Neuronal stem cell (in vitro differentiated cells): ENCODE measurements at regions not wholly inside any gene's neighbourhood (a gene's known extent, or its start where the extent isn't known, plus 50 kb on each side); places are given as distances from the start of the nearest gene placed in this dataset.
A peak's percentile ranks its signal among the peaks of the same experiment; 100 is the strongest.
"Not testable (repeated sequence)": the region's sequence is repeated elsewhere in the genome, so short reads cannot be mapped to it uniquely, and the experiment has no call there.

Experiments used
- DNase-seq: peaks from one replicate; pipeline ENCODE4 v3.0.0-alpha.2; 2013; ENCODE audit warnings: low spot score
- H2AFZ ChIP-seq: one replicate; pipeline ENCODE4 v1.6.1; 2013; ENCODE audit warnings: mild to moderate bottlenecking, low read length, inconsistent platforms
- H2AK5ac ChIP-seq: 2 replicates; pipeline ENCODE4 v1.6.1; 2013; ENCODE audit warnings: low read depth, mild to moderate bottlenecking, inconsistent platforms, low read length, moderate library complexity, mixed read lengths
- H2BK120ac ChIP-seq: 2 replicates; pipeline ENCODE4 v1.6.1; 2013; ENCODE audit warnings: low read depth, mild to moderate bottlenecking, inconsistent platforms, low read length, moderate library complexity, mixed read lengths
- H2BK12ac ChIP-seq: one replicate; pipeline ENCODE4 v1.6.1; 2013; ENCODE audit warnings: low read length, inconsistent platforms
- H2BK15ac ChIP-seq: 2 replicates; pipeline ENCODE4 v1.6.1; 2013; ENCODE audit warnings: mild to moderate bottlenecking, low read length, inconsistent platforms, mixed read lengths
- H2BK5ac ChIP-seq: one replicate; pipeline ENCODE4 v1.6.1; 2013; ENCODE audit warnings: inconsistent platforms, mild to moderate bottlenecking, low read length, moderate library complexity
- H3K14ac ChIP-seq: one replicate; pipeline ENCODE4 v1.6.1; 2013; ENCODE audit warnings: low read length, inconsistent platforms
- H3K18ac ChIP-seq: 2 replicates; pipeline ENCODE4 v1.6.1; 2013; ENCODE audit warnings: low read length, inconsistent platforms
- H3K23ac ChIP-seq: 2 replicates; pipeline ENCODE4 v1.6.1; 2013; ENCODE audit warnings: low read depth, mild to moderate bottlenecking, mixed read lengths, low read length, inconsistent platforms; ENCODE audit not compliant: poor library complexity
- H3K27ac ChIP-seq: replicated peaks from 3 replicates; pipeline ENCODE4 v1.5.1; 2013; ENCODE audit warnings: low read length, inconsistent platforms
- H3K27me3 ChIP-seq, 3 experiments: 2 replicates each; pipeline ENCODE4 v1.6.1; 2013; ENCODE audit warnings: low read length in 3 of 3, mild to moderate bottlenecking in 2 of 3, inconsistent platforms in 1 of 3, low read depth in 1 of 3, mixed read lengths in 1 of 3, moderate library complexity in 1 of 3; ENCODE audit not compliant: control insufficient read depth in 3 of 3, insufficient read depth in 3 of 3
- H3K36me3 ChIP-seq, 2 donors: replicated peaks in 1 of 2; 2 replicates each; pipeline ENCODE4 v1.6.1; 2013; ENCODE audit warnings: low read length in 2 of 2; ENCODE audit not compliant: control insufficient read depth in 2 of 2, insufficient read depth in 2 of 2
- H3K4ac ChIP-seq: 2 replicates; pipeline ENCODE4 v1.6.1; 2013; ENCODE audit warnings: inconsistent platforms, mild to moderate bottlenecking, low read length, moderate library complexity
- H3K4me1 ChIP-seq, 2 donors: 1 replicate in 1 of 2; 2 replicates in 1 of 2; pipeline ENCODE4 v1.6.1; 2013; ENCODE audit warnings: low read length in 2 of 2, low read depth in 1 of 2; ENCODE audit not compliant: control insufficient read depth in 2 of 2, insufficient read depth in 1 of 2
- H3K4me2 ChIP-seq: one replicate; pipeline ENCODE4 v1.6.1; 2013; ENCODE audit warnings: mild to moderate bottlenecking, low read length, inconsistent platforms; ENCODE audit not compliant: insufficient read depth, poor library complexity, severe bottlenecking
- H3K4me3 ChIP-seq, 2 donors: 2 replicates each; pipeline ENCODE4 v1.5.1; 2013; ENCODE audit warnings: low read length in 2 of 2, mild to moderate bottlenecking in 2 of 2, inconsistent platforms in 1 of 2, moderate library complexity in 1 of 2
- H3K79me1 ChIP-seq: one replicate; pipeline ENCODE4 v1.6.1; 2013; ENCODE audit warnings: low read depth, mild to moderate bottlenecking, inconsistent platforms, low read length, moderate library complexity
- H3K9ac ChIP-seq: one replicate; pipeline ENCODE4 v1.6.1; 2013; ENCODE audit warnings: mild to moderate bottlenecking, low read depth, low read length, inconsistent platforms; ENCODE audit not compliant: poor library complexity
- H3K9me3 ChIP-seq, 2 donors: replicated peaks in 1 of 2; 2 replicates each; pipeline versions ENCODE3 to v1.6.1; 2013; ENCODE audit warnings: low read length in 2 of 2, mild to moderate bottlenecking in 2 of 2, inconsistent platforms in 1 of 2, low read depth in 1 of 2, mixed read lengths in 1 of 2, moderate library complexity in 1 of 2; ENCODE audit not compliant: control insufficient read depth in 2 of 2, insufficient read depth in 1 of 2
- H4K8ac ChIP-seq: one replicate; pipeline ENCODE4 v1.6.1; 2013; ENCODE audit warnings: low read depth, mild to moderate bottlenecking, inconsistent platforms, low read length, moderate library complexity
- H4K91ac ChIP-seq: one replicate; pipeline ENCODE4 v1.6.1; 2013; ENCODE audit warnings: low read length, low read depth, mild to moderate bottlenecking, inconsistent platforms; ENCODE audit not compliant: poor library complexity
- WGBS, 2 donors: extraction: QIAGEN DNeasy Blood & Tissue Kit; methylation state at CpG; one replicate each; pipeline ENCODE4 v1.1.7; 2013; ENCODE audit warnings: missing lambda C conversion rate in 2 of 2, mixed read lengths in 1 of 2; ENCODE audit not compliant: insufficient read length in 2 of 2, insufficient replicate concordance in 1 of 2; ENCODE audit errors: extremely low coverage in 2 of 2; 5-methylcytosine and 5-hydroxymethylcytosine counted together

GRCh38 chr16:29327631-29328408, 78.7 kb downstream of the NPIPB11 start:
- H2BK120ac ChIP-seq, H3K9me3 ChIP-seq, H3K4me1 ChIP-seq, H2AK5ac ChIP-seq, H4K91ac ChIP-seq, H2BK12ac ChIP-seq, H3K36me3 ChIP-seq, H2BK5ac ChIP-seq, H3K79me1 ChIP-seq, H2BK15ac ChIP-seq, DNase-seq, H4K8ac ChIP-seq, H3K4ac ChIP-seq, H3K18ac ChIP-seq, H3K4me2 ChIP-seq, H3K23ac ChIP-seq, H3K14ac ChIP-seq, H3K27ac ChIP-seq, H3K4me3 ChIP-seq, H3K9ac ChIP-seq, H3K27me3 ChIP-seq: not testable (repeated sequence)
- no CpG with 5 or more reads among the region's 12 CpGs for WGBS, 2 donors
- peak overlapping the region; percentile 36 for H2AFZ ChIP-seq

- no CpG with 5 or more reads among the region's 34 CpGs for WGBS, 2 donors
- not testable (repeated sequence) for H3K27ac ChIP-seq, H3K18ac ChIP-seq, H3K79me1 ChIP-seq, H3K23ac ChIP-seq, H3K27me3 ChIP-seq, H2BK5ac ChIP-seq, H2BK120ac ChIP-seq, H3K4ac ChIP-seq, H2AFZ ChIP-seq, DNase-seq, H2AK5ac ChIP-seq, H2BK15ac ChIP-seq, H3K9ac ChIP-seq, H3K14ac ChIP-seq, H3K4me2 ChIP-seq, H3K36me3 ChIP-seq, H3K9me3 ChIP-seq, H3K4me3 ChIP-seq, H4K8ac ChIP-seq, H3K4me1 ChIP-seq, H2BK12ac ChIP-seq, H4K91ac ChIP-seq
Measured at GRCh38 chr16:29326164-29327125, 80.1 kb downstream of the NPIPB11 start.

- H3K79me1 ChIP-seq, H3K4me2 ChIP-seq, H2BK120ac ChIP-seq, H4K91ac ChIP-seq, H3K36me3 ChIP-seq, H3K27me3 ChIP-seq, H3K9ac ChIP-seq, H3K27ac ChIP-seq, H3K9me3 ChIP-seq, H2BK15ac ChIP-seq, H2AK5ac ChIP-seq, H2BK5ac ChIP-seq, H3K23ac ChIP-seq, DNase-seq, H3K18ac ChIP-seq, H4K8ac ChIP-seq, H3K4ac ChIP-seq, H3K14ac ChIP-seq, H3K4me3 ChIP-seq, H2AFZ ChIP-seq, H2BK12ac ChIP-seq: not testable (repeated sequence)
- peaks cover 11 to 28% of the 10 kb centered on the region in 2 donors for H3K4me1 ChIP-seq
- WGBS, 2 donors, result no CpG with 5 or more reads among the region's 6 CpGs
Measured at GRCh38 chr16:29323725-29324124, 82.8 kb downstream of the NPIPB11 start.

DNA sequence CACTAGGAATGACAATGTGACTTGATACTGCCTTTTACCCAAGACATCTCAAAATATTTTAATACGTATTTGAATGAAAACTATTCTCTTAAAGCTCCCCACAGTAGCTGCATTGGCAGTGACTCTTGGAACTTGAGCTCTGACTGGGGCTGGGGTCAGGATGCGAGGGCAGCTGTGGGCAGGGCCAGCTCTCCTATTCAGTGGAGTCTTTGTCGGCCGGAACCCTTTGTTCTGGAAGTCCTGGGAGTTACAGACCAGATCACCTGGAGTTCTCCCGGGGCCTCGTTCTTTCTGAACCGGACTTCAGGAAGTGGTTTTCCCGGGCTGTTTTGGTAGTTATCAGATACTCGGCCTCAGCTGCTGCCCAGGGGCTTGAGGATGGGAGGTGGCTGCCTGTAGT, 84.9 kb downstream of the NPIPB11 start:
- no peak overlapping the region for H3K23ac ChIP-seq
- H3K36me3 ChIP-seq, result no peaks in the 10 kb centered on the region
- no peak overlapping the region for H2BK120ac ChIP-seq
- no peak overlapping the region for H3K14ac ChIP-seq
- peak overlapping the region; percentile 59 for H2AFZ ChIP-seq
- H4K91ac ChIP-seq, result no peak overlapping the region
- H2BK15ac ChIP-seq, result no peak overlapping the region
- H3K4ac ChIP-seq, result no peak overlapping the region
- no peak overlapping the region for H3K9ac ChIP-seq
- H2AK5ac ChIP-seq, result no peak overlapping the region
- no peak overlapping the region for H3K4me3 ChIP-seq
- H2BK5ac ChIP-seq, result no peak overlapping the region
- no peak overlapping the region for H3K18ac ChIP-seq
- peaks cover 2% of the 10 kb centered on the region for H3K79me1 ChIP-seq
- no peak overlapping the region for H4K8ac ChIP-seq
- no peaks in the 10 kb centered on the region for H3K9me3 ChIP-seq
- no peak overlapping the region for H2BK12ac ChIP-seq
- WGBS, 2 donors, result no CpG with 5 or more reads among the region's 9 CpGs
- peaks cover 20 to 43% of the 10 kb centered on the region in 2 donors for H3K4me1 ChIP-seq
- H3K27me3 ChIP-seq, result no peaks in the 10 kb centered on the region
- no peak overlapping the region for H3K4me2 ChIP-seq
- no peak for DNase-seq
- no peak overlapping the region for H3K27ac ChIP-seq
